Endodermal cell (in vitro differentiated cells): ENCODE measurements at regions not wholly inside any gene's neighbourhood (a gene's known extent, or its start where the extent isn't known, plus 50 kb on each side); places are given as distances from the start of the nearest gene placed in this dataset.

Experiments
- DNase-seq: peaks from one replicate; pipeline ENCODE4 v3.0.0-alpha.2; 2017
- H3K27ac ChIP-seq: 2 replicates; pipeline ENCODE4 v1.5.1; 2013; ENCODE audit warnings: mild to moderate bottlenecking, low read depth, low read length, moderate library complexity
- H3K27me3 ChIP-seq: 2 replicates; pipeline ENCODE4 v1.6.1; 2013; ENCODE audit warnings: mild to moderate bottlenecking, low read length, moderate library complexity; ENCODE audit not compliant: insufficient read depth, control insufficient read depth, poor library complexity, severe bottlenecking
- H3K36me3 ChIP-seq: 2 replicates; pipeline ENCODE4 v1.7.0; 2013; ENCODE audit warnings: mild to moderate bottlenecking, low read length, moderate library complexity; ENCODE audit not compliant: control insufficient read depth, insufficient read depth
- H3K4me1 ChIP-seq: one replicate; pipeline ENCODE4 v1.7.0; 2013; ENCODE audit warnings: low read length; ENCODE audit not compliant: control insufficient read depth, insufficient read depth
- H3K4me3 ChIP-seq: 2 replicates; pipeline ENCODE4 v1.5.1; 2013; ENCODE audit warnings: mild to moderate bottlenecking, low read length, moderate library complexity
- H3K9ac ChIP-seq: 2 replicates; pipeline ENCODE4 v1.6.1; 2013; ENCODE audit warnings: mild to moderate bottlenecking, low read length, moderate library complexity; ENCODE audit not compliant: poor library complexity, severe bottlenecking; ENCODE audit errors: extremely low read depth
- H3K9me3 ChIP-seq: 2 replicates; pipeline ENCODE4 v1.6.1; 2013; ENCODE audit warnings: mild to moderate bottlenecking, low read length, moderate library complexity; ENCODE audit not compliant: control insufficient read depth
- H3K27ac Mint-ChIP-seq: 2 replicates; pipeline ENCODE4 v1.8.0; 2020; ENCODE audit warnings: mixed read lengths
- H3K27me3 Mint-ChIP-seq: 2 replicates; pipeline ENCODE4 v1.8.0; 2021; ENCODE audit warnings: mild to moderate bottlenecking, mixed read lengths; ENCODE audit not compliant: insufficient read depth
- H3K36me3 Mint-ChIP-seq: 2 replicates; pipeline ENCODE4 v1.8.0; 2020; ENCODE audit warnings: low read depth, mixed read lengths
- H3K4me1 Mint-ChIP-seq: 2 replicates; pipeline ENCODE4 v1.8.0; 2020; ENCODE audit warnings: mixed read lengths
- H3K4me3 Mint-ChIP-seq: 2 replicates; pipeline ENCODE4 v1.8.0; 2020; ENCODE audit warnings: mild to moderate bottlenecking, moderate library complexity, mixed read lengths
- H3K9me3 Mint-ChIP-seq: 2 replicates; pipeline ENCODE4 v1.8.0; 2020; ENCODE audit warnings: mild to moderate bottlenecking, mixed read lengths
- WGBS, 2 experiments: methylation state at CpG; one replicate each; pipeline versions ENCODE4 v1.1.5 to v1.1.7; 2013; ENCODE audit warnings: missing lambda C conversion rate in 2 of 2, mixed read lengths in 1 of 2; ENCODE audit not compliant: insufficient coverage in 1 of 2, insufficient read length in 1 of 2; 5-methylcytosine and 5-hydroxymethylcytosine counted together
- TF ChIP-seq, protein P1 (sequence below): fragments of 200-600 bp; sonication (generic); conservative IDR thresholded peaks from 2 replicates; pipeline ENCODE4 v1.5.0; 2021; ENCODE audit warnings: antibody characterized with exemption, mild to moderate bottlenecking

DNA sequence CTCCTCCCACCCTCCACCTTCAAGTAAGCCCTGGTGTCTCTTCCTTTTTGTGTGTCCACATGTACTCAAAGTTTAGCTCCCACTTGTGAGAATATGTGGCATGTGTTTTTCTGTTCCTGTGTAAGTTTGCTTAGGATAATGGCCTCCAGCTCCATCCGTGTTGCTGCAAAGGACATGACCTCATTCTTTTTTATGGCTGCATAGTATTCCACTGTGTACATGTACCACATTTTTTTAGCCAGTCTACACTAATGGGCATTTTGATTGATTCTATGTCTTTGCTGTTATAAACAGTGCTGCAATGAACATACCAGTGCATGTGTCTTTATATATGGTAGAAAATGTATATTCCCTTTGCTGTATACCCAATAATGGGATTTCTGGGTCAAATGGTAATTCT is 710.9 kb downstream of the CCSER2 start:
- Histone ChIP-seq H3K27ac (no peak overlapping the region), H3K9ac (no peak overlapping the region), H3K4me1 (no peaks in the 10 kb centered on the region), H3K4me3 (peak overlapping the region; percentile 41), H3K36me3 (no peaks in the 10 kb centered on the region), H3K27me3 (no peaks in the 10 kb centered on the region), H3K9me3 (peaks cover 18% of the 10 kb centered on the region)
- H3K4me3 Mint-ChIP-seq = no peak overlapping the region
- H3K27me3 Mint-ChIP-seq = no peaks in the 10 kb centered on the region
- TF ChIP-seq, protein P1, sequence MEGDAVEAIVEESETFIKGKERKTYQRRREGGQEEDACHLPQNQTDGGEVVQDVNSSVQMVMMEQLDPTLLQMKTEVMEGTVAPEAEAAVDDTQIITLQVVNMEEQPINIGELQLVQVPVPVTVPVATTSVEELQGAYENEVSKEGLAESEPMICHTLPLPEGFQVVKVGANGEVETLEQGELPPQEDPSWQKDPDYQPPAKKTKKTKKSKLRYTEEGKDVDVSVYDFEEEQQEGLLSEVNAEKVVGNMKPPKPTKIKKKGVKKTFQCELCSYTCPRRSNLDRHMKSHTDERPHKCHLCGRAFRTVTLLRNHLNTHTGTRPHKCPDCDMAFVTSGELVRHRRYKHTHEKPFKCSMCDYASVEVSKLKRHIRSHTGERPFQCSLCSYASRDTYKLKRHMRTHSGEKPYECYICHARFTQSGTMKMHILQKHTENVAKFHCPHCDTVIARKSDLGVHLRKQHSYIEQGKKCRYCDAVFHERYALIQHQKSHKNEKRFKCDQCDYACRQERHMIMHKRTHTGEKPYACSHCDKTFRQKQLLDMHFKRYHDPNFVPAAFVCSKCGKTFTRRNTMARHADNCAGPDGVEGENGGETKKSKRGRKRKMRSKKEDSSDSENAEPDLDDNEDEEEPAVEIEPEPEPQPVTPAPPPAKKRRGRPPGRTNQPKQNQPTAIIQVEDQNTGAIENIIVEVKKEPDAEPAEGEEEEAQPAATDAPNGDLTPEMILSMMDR = no peak
- no peak for DNase-seq
- peaks cover 8% of the 10 kb centered on the region for H3K36me3 Mint-ChIP-seq
- H3K4me1 Mint-ChIP-seq = peaks cover 9% of the 10 kb centered on the region
- H3K9me3 Mint-ChIP-seq = peaks cover 24% of the 10 kb centered on the region
- WGBS, 2 experiments = 82% methylated on average over 1 of the region's 1 CpG; no CpG with 5 or more reads in 1 of the 2 experiments
- no peak overlapping the region for H3K27ac Mint-ChIP-seq

DNA sequence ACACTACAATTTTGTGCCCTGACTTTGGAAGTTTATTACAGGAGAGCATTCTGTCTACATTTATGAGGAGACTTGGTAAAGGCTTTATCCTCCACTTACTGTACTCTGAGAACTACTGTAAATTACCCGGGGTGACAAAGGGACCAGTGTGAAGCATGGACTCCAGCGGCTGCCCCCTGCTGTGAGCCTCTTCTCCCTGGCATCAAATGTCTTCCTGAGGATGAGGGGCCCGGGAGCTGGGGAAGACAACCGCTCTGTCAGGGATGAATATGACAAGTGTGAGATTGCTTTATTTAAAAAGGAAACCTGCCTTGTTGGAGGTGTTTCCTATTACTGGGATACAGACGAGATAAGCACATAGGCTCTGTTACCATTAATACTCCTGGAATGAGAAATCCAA is 714.8 kb downstream of the CCSER2 start:
- Mint-ChIP-seq H3K27me3 (no peaks in the 10 kb centered on the region), H3K27ac (no peak overlapping the region), H3K36me3 (peaks cover 8% of the 10 kb centered on the region), H3K9me3 (peaks cover 25% of the 10 kb centered on the region), H3K4me3 (no peak overlapping the region), H3K4me1 (peaks cover 9% of the 10 kb centered on the region)
- no peaks in the 10 kb centered on the region for H3K4me1 ChIP-seq
- H3K27me3 ChIP-seq = no peaks in the 10 kb centered on the region
- peak; percentile 70 for DNase-seq
- H3K9me3 ChIP-seq = peaks cover 23% of the 10 kb centered on the region
- no peaks in the 10 kb centered on the region for H3K36me3 ChIP-seq
- H3K27ac ChIP-seq = no peak overlapping the region
- WGBS, 2 experiments = 59% methylated on average over 5 of the region's 5 CpGs; no CpG with 5 or more reads in 1 of the 2 experiments
- H3K9ac ChIP-seq = no peak overlapping the region
- H3K4me3 ChIP-seq = no peak overlapping the region
- TF ChIP-seq, protein P1 = no peak

DNA sequence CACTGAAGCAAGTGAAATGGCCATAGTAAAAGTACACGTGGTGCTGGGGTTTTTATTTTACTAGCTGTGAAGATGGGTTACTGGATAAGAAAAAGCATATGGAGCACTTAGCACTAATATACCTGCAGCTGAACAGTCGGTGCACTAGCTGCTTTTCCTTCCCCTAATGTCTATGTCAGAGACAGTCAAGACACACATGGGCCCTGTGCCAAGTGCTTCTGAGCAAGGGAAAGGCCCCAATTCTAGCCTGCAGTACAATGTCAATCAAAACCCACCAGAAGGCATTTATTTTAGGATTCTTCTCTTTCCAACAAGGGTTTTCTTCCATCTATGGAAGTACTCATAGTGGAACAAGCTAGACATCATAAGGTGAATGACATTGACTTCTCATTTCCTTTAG is 716.7 kb downstream of the CCSER2 start:
- H3K9me3 ChIP-seq = peaks cover 12% of the 10 kb centered on the region

More for the DNA sequence above, 716.7 kb downstream of the CCSER2 start:
- Mint-ChIP-seq H3K4me3 (no peak overlapping the region), H3K4me1 (peaks cover 9% of the 10 kb centered on the region), H3K36me3 (peaks cover 3% of the 10 kb centered on the region), H3K9me3 (peaks cover 12% of the 10 kb centered on the region), H3K27me3 (no peaks in the 10 kb centered on the region), H3K27ac (no peak overlapping the region)
- H3K27ac ChIP-seq = no peak overlapping the region
- no peak for DNase-seq
- H3K4me3 ChIP-seq = no peak overlapping the region
- H3K27me3 ChIP-seq = no peaks in the 10 kb centered on the region
- WGBS, 2 experiments = 76% methylated on average over 2 of the region's 2 CpGs; no CpG with 5 or more reads in 1 of the 2 experiments
- H3K4me1 ChIP-seq = no peaks in the 10 kb centered on the region
- no peaks in the 10 kb centered on the region for H3K36me3 ChIP-seq
- no peak overlapping the region for H3K9ac ChIP-seq
- TF ChIP-seq, protein P1 = no peak
